Fibroblast of skin of right biceps (primary cell): ENCODE measurements at regions not wholly inside any gene's neighbourhood (a gene's known extent, or its start where the extent isn't known, plus 50 kb on each side); places are given as distances from the start of the nearest gene placed in this dataset.
A peak's percentile ranks its signal among the peaks of the same experiment; 100 is the strongest.
"Not testable (repeated sequence)": the region's sequence is repeated elsewhere in the genome, so short reads cannot be mapped to it uniquely, and the experiment has no call there.

Experiments
- DNase-seq: peaks from one replicate; pipeline ENCODE4 v3.0.0-alpha.2; 2013

DNA sequence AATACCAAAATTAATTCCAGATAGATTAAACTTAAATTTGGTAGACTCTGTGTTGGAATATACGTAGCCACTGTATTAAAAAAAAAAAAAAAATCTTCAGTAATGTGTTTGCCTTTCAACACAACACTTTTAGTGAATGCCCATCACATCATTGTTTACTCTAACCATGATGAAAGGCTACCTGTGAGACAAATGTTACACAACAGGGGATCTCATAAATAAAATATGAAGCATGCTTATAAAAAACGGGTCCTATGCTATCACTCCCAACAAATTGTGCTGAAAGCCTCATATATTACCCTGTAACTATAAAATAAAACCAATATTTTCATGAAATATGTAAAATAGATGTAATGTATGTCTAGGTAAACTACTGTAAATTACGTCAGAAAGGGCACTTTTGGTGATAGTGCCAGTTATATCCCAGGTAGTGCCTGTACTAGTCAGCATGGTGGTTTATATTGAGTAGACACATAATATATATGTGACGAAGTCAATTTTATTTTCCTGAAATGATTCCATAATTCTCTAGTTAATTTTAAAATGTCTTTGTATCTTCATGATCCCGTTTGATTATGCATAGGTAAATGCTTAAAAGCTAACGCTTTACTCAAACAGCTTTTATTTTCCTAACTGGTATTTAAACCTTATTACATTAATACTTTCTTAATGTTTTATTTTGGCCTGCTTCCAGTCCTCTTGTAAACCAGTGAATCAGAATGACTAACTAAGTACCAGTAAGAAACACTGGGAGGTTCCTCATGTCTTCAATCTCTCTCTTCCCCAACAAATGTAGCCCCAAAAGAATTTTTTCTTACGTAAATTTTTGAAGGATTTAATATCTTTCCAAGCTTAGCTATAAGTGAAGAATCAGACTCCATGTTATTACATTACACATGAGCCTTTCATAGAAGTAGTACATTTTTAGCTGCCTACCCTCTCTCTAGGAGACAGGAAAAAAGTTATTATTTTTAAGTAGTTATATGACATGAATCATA lies 420.3 kb downstream of the GABRG2 start:
- peak; percentile 39 for DNase-seq

DNA sequence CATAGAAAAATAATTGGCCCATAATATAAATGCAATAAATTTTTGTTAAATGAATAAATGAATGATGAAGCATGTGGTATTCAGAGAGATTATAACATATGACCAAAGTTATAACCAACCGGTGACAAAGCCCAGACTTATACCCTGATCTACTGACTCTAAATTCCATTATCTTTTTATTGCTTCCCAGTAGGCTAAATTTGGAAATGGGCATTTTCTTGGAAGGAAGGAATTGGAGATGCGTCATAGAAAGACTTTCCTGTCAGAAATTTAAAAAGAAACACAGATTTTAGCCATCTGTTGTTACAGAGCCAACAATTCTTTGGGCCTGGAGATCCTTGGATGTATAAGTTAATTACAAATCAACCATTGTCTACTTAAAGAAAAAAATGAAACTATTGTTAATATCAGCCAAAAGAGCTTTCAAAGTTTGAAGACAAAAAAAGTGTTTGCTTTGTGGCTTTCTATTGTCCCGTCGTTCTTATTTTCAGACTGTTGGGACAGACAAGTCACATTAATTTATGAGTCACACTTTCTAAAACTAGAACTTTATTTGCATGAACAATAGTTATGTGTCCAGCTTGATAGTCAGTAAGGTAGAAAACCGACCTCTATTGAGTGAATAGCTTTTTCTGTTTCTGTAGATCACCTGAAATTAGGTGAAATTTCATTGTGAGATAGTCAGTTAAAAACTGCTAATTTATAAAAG lies 428.7 kb downstream of the GABRG2 start:
- DNase-seq, result peak; percentile 53

- no peak for DNase-seq
Measured at GRCh38 chr5:162497455-162497854, 429.9 kb downstream of the GABRG2 start.

DNA sequence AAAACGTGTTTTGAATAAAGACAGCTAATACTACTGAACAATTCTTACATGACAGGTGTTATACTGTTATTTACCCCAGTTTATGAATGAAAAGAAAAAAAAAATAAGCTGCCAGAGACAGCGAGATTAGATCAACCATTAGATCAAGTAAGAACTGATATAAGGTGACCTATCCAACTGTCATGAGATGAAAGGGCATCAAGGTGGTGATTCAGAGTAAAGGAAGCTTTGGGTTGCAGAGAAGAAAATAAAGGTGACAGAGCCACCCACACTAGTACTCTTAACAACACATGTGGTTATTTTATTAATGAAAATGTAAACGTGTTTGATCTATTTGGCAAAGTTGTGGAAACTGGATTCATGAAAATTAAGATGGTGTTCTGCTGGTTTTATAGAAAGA lies 435.2 kb downstream of the GABRG2 start:
- DNase-seq, result no peak

- DNase-seq, result no peak
Measured at GRCh38 chr5:162503796-162504195, 436.2 kb downstream of the GABRG2 start.

- DNase-seq, result peak; percentile 5
Measured at GRCh38 chr5:162512935-162513565, 445.5 kb downstream of the GABRG2 start.

GRCh38 chr5:162514116-162514515 lies 446.5 kb downstream of the GABRG2 start:
- peak; percentile 17 for DNase-seq

DNA sequence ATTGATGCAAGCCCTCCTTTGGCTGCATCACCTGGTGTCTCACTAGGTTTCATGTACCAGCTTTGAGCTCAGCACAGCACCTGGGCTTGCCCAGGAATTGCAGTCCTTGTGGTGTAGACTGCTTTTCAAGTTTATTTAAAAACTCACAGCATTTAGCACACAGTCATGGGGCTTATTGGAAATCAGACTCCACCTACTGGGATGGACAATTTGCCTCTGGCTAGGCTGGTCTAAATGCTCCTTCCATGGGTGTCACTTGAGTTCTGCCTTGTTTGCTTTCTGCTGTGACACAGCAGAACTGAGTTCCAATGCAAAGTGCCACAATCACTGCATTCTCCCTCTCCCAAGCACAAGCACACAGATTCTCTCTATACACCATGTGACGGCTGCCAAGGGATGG lies 453.3 kb downstream of the GABRG2 start:
- DNase-seq, result no peak

- no peak for DNase-seq
Measured at GRCh38 chr5:162529209-162529608, 461.6 kb downstream of the GABRG2 start.

DNA sequence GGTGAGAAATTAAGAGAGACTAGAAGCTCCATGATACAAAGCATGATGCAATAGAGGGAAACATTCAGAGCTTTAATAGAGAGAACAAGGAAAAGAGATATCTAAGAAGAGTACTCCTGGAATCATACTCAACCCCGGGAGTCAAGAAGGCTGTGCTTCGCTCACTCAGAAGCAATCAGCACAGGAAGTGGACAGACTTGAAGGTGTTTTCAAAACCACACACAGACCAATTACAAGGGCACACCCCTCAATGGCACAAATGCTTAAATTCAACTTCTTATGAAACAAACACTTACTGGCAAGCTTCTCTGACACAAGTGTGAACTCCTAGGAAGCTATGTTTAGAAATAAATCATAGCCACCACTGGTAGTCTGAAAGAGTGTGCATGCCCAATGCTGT lies 462.3 kb downstream of the GABRG2 start:
- DNase-seq, result no peak

DNA sequence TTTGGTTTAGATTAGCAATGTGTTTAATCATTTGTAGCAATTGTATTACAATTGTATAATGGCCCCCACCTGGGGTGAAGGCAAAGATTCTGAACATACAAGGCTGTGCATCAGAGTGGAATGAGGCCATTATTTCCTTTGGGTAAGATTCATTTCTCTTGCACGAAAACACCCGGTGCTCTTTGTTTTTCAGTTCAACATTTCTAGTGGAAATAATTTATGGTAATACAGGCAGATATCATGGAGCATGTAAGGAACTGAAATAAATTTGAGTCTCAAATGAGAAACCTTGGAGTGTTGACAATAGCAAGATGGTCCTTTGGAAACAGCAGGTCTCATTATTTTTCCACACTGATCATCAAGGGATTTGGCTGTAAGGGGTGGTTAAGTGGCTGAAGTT lies 475.9 kb downstream of the GABRG2 start:
- DNase-seq, result no peak

- DNase-seq, result no peak
Measured at GRCh38 chr5:162544905-162545304, 477.3 kb downstream of the GABRG2 start.

GRCh38 chr5:162550236-162550635 lies 482.7 kb downstream of the GABRG2 start:
- DNase-seq, result no peak

GRCh38 chr5:162558120-162558519 lies 490.5 kb downstream of the GABRG2 start:
- DNase-seq, result no peak

- no peak for DNase-seq
Measured at GRCh38 chr5:162567644-162568043, 500.1 kb downstream of the GABRG2 start.

GRCh38 chr5:162573758-162574157 lies 506.2 kb downstream of the GABRG2 start:
- DNase-seq, result no peak

DNA sequence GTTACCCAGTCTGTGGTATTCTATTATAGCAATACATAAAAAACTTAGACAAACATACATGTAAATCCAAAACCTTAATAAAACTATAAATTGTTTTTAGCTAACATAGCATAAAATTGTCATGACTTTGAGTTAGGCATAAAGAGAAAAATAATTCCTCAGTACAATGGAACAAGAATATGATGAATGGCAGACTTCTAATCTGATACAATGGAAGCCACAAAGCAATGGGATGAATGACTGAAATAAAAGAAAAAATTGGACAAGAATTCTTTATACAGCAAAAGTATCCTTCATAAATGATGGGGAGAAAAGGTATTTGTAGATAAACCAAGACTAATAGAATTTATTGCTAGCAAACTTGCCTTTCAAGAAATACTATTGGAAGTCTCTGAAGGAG lies 524.2 kb downstream of the GABRG2 start:
- no peak for DNase-seq

DNA sequence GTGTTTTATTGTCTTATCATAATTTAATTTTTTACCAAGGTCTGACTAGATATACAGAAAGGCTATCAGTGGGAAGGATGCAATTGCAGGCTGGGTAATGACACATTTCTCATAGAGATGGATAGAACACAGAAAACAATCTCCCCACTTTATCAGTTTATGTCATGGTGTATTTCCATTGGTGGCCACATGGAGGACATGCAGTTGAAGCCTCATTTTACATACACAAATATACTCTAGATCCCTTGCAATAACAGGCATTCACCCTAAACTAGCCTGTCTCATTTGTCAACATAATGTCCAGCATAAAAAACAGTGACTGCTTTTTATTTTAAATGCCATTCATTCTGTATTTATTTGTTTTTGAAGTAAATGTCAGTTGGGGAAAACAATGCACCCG lies 526.3 kb downstream of the GABRG2 start:
- DNase-seq, result no peak

DNA sequence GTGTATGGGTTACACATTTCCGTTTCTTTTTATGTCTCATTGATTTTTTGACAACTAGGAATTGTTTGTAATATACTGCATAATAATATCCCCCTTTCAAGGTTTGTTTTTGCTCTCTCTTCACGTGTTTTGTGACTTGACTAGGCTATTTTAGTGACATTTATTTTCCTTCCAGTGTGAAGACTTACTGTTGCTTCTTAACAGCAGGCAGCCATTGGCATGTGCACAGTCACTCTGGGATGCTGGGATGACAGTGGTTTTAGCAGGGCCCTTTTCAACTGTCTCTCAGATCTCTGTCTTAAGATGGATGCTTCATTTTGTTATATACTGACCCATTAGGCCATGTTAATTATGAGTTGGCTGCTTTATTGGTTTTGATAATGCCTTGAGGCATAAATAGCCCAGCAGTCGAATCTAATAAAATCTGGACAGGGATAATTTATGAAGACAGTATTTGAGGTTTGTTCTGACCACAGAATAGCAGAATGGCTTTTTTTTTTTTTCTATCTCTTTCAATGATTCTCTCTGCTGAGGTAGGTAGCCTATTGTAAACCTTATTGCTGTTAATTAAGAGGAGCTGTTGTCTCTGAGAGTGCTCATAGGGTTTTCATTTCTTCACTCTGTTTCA lies 536.0 kb downstream of the GABRG2 start:
- DNase-seq, result no peak

DNA sequence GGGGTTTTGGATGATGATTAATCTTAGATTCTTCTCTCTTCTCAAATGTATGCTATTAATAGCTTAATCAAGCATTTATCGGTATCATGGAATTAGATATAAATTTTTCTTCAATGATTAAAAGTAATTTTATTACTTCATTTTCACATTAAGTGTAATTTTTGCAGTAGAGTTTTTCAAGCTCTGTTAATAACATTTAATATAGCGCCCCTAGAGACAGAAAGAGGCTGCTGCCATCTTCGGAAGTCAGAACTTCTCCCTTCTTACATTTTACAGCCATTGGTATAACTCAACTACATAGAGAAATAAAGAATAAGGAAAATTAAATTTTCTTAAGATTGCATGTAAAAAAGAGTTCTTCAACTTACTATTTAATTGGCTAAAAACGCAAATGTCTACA lies 540.3 kb downstream of the GABRG2 start:
- DNase-seq, result no peak

DNA sequence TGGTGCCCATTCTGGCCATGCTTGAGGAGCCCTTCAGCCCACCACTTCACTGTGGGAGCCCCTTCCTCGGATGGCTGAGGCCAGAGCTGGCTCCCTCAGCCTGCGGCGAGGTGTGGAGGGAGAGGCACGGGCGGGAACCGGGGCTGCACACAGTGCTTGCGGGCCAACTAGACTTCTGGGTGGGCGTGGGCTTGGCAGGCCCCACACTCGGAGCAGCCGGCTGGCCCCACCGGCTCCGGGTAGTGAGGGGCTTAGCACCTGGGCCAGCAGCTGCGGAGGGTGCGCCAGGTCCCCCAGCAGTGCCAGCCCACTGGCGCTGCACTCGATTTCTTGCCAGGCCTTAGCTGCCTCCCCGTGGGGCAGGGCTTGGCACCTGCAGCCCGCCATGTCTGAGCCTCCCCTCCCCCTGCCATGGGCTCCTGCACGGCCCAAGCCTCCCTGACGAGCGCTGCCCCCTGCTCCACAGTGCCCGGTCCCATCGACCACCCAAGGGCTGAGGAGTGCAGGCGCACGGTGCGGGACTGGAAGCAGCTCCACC lies 554.2 kb downstream of the GABRG2 start:
- not testable (repeated sequence) for DNase-seq

- DNase-seq, result no peak
Measured at GRCh38 chr5:162624110-162624509, 556.5 kb downstream of the GABRG2 start.

GRCh38 chr5:162637481-162637880 lies 569.9 kb downstream of the GABRG2 start:
- DNase-seq, result no peak
